ENCODE measurements at regions not wholly inside any gene's neighbourhood (a gene's known extent, or its start where the extent isn't known, plus 50 kb on each side); places are given as distances from the start of the nearest gene placed in this dataset.
"Not testable (repeated sequence)": the region's sequence is repeated elsewhere in the genome, so short reads cannot be mapped to it uniquely, and the experiment has no call there.

- no peak overlapping the region for H3K27ac ChIP-seq
- no peak for ATAC-seq
- no peaks in the 10 kb centered on the region for H3K27me3 ChIP-seq
- no peaks in the 10 kb centered on the region for H3K4me1 ChIP-seq
- no peak for DNase-seq
- TF ChIP-seq CTCF (IDR thresholded peaks at IDR 0.05), result no peak
- no peak overlapping the region for H3K4me3 ChIP-seq
- no peaks in the 10 kb centered on the region for H3K36me3 ChIP-seq
- intact Hi-C loops (cut with DNase I), result no loop called here
- peaks cover 0 to 6% of the 10 kb centered on the region in 2 donors for H3K9me3 ChIP-seq
Measured at GRCh38 chr16:10280262-10281170, 98.3 kb upstream of the GRIN2A start.

- no peak for TF ChIP-seq CTCF (IDR thresholded peaks at IDR 0.05)
- Histone ChIP-seq H3K4me3 (no peak overlapping the region), H3K4me1 (no peaks in the 10 kb centered on the region), H3K27ac (no peak overlapping the region), H3K36me3 (no peaks in the 10 kb centered on the region), H3K27me3 (no peaks in the 10 kb centered on the region), H3K9me3 (peaks cover 0 to 6% of the 10 kb centered on the region in 2 donors)
- DNase-seq (no peak), ATAC-seq (no peak)
- intact Hi-C loops (cut with DNase I), result no loop called here
Measured at GRCh38 chr16:10282367-10282766, 100.1 kb upstream of the GRIN2A start.

GRCh38 chr16:10283246-10283645, 101.0 kb upstream of the GRIN2A start:
- DNase-seq; H3K27ac ChIP-seq; intact Hi-C loops (cut with DNase I); H3K36me3 ChIP-seq; H3K27me3 ChIP-seq; ATAC-seq; H3K9me3 ChIP-seq; H3K4me3 ChIP-seq; H3K4me1 ChIP-seq: not testable (repeated sequence)

GRCh38 chr16:10290467-10291105, 95.3 kb upstream of the ATF7IP2 start:
- ATAC-seq; H3K27ac ChIP-seq; H3K27me3 ChIP-seq; H3K4me1 ChIP-seq; intact Hi-C loops (cut with DNase I); DNase-seq; H3K4me3 ChIP-seq; H3K36me3 ChIP-seq: not testable (repeated sequence)
- peaks cover 0 to 20% of the 10 kb centered on the region in 2 donors for H3K9me3 ChIP-seq

GRCh38 chr16:10292197-10292596, 93.7 kb upstream of the ATF7IP2 start:
- H3K36me3 ChIP-seq; intact Hi-C loops (cut with DNase I); H3K4me1 ChIP-seq; H3K4me3 ChIP-seq; ATAC-seq; H3K27me3 ChIP-seq; H3K27ac ChIP-seq; DNase-seq: not testable (repeated sequence)
- peaks cover 0 to 20% of the 10 kb centered on the region in 2 donors for H3K9me3 ChIP-seq

GRCh38 chr16:10292976-10293375, 92.9 kb upstream of the ATF7IP2 start:
- H3K27me3 ChIP-seq; intact Hi-C loops (cut with DNase I); H3K4me3 ChIP-seq; H3K27ac ChIP-seq; ATAC-seq; H3K36me3 ChIP-seq; H3K4me1 ChIP-seq; DNase-seq: not testable (repeated sequence)
- peaks cover 0 to 20% of the 10 kb centered on the region in 2 donors for H3K9me3 ChIP-seq

- intact Hi-C loops (cut with DNase I); H3K4me1 ChIP-seq; H3K27me3 ChIP-seq; H3K4me3 ChIP-seq; H3K36me3 ChIP-seq; ATAC-seq; DNase-seq; H3K27ac ChIP-seq: not testable (repeated sequence)
- H3K9me3 ChIP-seq, result peaks cover 0 to 20% of the 10 kb centered on the region in 2 donors
Measured at GRCh38 chr16:10294153-10294552, 91.7 kb upstream of the ATF7IP2 start.
